Stomach smooth muscle (tissue), 2 donors: ENCODE measurements at regions not wholly inside any gene's neighbourhood (a gene's known extent, or its start where the extent isn't known, plus 50 kb on each side); places are given as distances from the start of the nearest gene placed in this dataset.

Source experiments
- H3K27ac ChIP-seq: one replicate; pipeline ENCODE4 v1.7.0; 2013; ENCODE audit warnings: mild to moderate bottlenecking, low read length, inconsistent platforms
- H3K27me3 ChIP-seq, 2 donors: one replicate each; pipeline ENCODE4 v1.7.0; 2013; ENCODE audit warnings: low read length in 2 of 2; ENCODE audit not compliant: insufficient read depth in 2 of 2, control insufficient read depth in 1 of 2
- H3K36me3 ChIP-seq, 2 donors: one replicate each; pipeline ENCODE4 v1.7.0; 2013; ENCODE audit warnings: low read length in 2 of 2; ENCODE audit not compliant: control insufficient read depth in 2 of 2, insufficient read depth in 2 of 2
- H3K4me1 ChIP-seq: one replicate; pipeline ENCODE4 v1.7.0; 2013; ENCODE audit warnings: low read length; ENCODE audit not compliant: control insufficient read depth, insufficient read depth
- H3K4me3 ChIP-seq, 2 donors: one replicate each; pipeline ENCODE4 v1.7.0; 2013; ENCODE audit warnings: low read length in 2 of 2
- H3K9ac ChIP-seq, 2 donors: one replicate each; pipeline ENCODE4 v1.7.0; 2013; ENCODE audit warnings: low read length in 2 of 2, mild to moderate bottlenecking in 1 of 2
- H3K9me3 ChIP-seq, 2 donors: one replicate each; pipeline ENCODE4 v1.7.0; 2013; ENCODE audit warnings: low read length in 2 of 2; ENCODE audit not compliant: control insufficient read depth in 2 of 2
- donor health status: healthy.
- donor health status: Pancreatic carcinoma.

DNA sequence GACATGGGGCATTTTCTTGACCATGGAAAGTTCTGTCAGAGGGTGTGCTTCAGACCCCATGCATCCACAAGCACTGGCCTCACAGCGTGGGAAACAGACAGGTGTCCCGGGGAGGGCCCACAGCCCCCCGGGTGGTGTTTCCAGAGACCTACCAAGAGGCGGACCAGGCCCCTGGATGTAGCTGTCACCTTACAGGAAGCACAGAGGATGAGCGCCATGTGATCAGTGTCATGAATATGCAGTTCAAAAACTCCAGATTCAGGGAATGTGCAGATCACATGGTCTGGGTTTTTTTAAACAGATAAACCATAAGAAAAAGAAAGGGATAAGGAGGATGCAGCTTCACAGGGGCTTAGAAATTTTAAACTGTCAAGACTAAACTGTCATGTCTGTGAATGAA is 61.0 kb upstream of the SPATA13 start:
- Histone ChIP-seq H3K4me1 (no peaks in the 10 kb centered on the region), H3K9me3 (no peaks in the 10 kb centered on the region), H3K36me3 (no peaks in the 10 kb centered on the region), H3K27me3 (no peaks in the 10 kb centered on the region), H3K9ac (no peak overlapping the region), H3K4me3 (no peak overlapping the region), H3K27ac (no peak overlapping the region)

DNA sequence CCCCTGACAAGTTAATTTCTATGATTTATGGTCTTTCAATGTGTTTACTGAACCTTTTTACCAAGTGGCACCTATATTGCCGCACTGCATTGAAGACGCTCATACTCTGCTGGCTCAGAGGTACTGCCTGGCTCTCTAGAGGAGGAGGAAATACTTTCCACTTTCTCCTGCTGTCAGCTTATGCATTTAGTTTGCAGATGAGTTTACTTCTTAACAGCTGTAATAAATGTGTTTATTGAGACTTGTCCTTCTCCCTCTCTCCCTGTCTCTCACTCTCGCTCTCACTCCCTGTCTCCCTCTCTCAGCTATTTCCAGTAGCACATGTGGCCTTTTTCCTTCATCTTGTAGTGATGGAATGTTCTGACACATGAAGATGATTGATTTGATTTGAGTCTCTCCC is 60.3 kb upstream of the SPATA13 start:
- H3K9me3 ChIP-seq = no peaks in the 10 kb centered on the region
- H3K27ac ChIP-seq = no peak overlapping the region
- no peak overlapping the region for H3K4me3 ChIP-seq
- no peak overlapping the region for H3K9ac ChIP-seq
- H3K4me1 ChIP-seq = no peaks in the 10 kb centered on the region
- H3K36me3 ChIP-seq = no peaks in the 10 kb centered on the region
- H3K27me3 ChIP-seq = no peaks in the 10 kb centered on the region

GRCh38 chr13:24103782-24104372 is 56.6 kb upstream of the SPATA13 start:
- Histone ChIP-seq H3K4me3 (no peak overlapping the region), H3K9me3 (no peaks in the 10 kb centered on the region), H3K9ac (no peak overlapping the region), H3K27ac (no peak overlapping the region), H3K27me3 (no peaks in the 10 kb centered on the region), H3K36me3 (no peaks in the 10 kb centered on the region), H3K4me1 (no peaks in the 10 kb centered on the region)

DNA sequence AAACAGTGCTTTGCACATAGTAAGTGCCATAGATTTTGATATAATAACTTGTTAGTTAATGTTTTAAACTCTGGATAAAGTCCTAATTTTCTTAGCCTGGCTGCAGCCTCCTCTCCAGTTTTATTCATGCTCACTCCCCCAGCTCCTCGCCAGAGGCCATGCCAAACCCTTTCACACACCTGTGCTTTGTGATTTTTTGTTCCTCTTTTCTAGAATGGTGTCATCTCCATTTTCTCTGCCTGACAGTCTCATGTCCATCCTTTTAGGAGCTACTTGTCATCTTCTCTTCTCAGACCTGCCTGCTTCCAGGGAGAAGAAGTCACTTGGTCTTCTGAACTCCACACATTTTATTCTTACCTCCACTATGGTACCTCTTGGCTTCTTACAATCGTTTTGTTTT is 55.8 kb upstream of the SPATA13 start:
- no peaks in the 10 kb centered on the region for H3K36me3 ChIP-seq
- H3K4me3 ChIP-seq = no peak overlapping the region
- no peak overlapping the region for H3K27ac ChIP-seq
- no peaks in the 10 kb centered on the region for H3K9me3 ChIP-seq
- H3K9ac ChIP-seq = no peak overlapping the region
- no peaks in the 10 kb centered on the region for H3K4me1 ChIP-seq
- no peaks in the 10 kb centered on the region for H3K27me3 ChIP-seq

DNA sequence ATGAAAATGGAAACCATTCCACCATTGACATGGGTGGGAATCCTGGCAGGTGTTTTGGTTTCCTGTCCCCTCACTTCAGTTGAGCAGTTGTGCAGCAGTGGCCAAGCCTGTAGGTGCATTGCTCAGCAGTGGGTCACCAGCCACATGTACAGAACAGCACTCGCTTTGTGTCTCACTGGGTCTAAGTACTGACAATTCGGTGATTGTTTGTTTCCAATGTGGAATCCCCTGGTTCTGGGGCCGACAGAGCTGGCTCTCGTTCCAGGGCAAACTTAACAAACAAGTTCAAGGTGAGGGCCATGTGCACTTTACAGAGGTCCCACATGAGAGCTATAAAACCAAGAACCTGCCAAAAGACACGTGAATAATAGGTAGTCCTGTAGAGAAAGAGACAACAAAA is 54.1 kb upstream of the SPATA13 start:
- Histone ChIP-seq H3K27me3 (no peaks in the 10 kb centered on the region), H3K27ac (no peak overlapping the region), H3K9me3 (no peaks in the 10 kb centered on the region), H3K4me1 (no peaks in the 10 kb centered on the region), H3K9ac (no peak overlapping the region), H3K4me3 (no peak overlapping the region), H3K36me3 (no peaks in the 10 kb centered on the region)

DNA sequence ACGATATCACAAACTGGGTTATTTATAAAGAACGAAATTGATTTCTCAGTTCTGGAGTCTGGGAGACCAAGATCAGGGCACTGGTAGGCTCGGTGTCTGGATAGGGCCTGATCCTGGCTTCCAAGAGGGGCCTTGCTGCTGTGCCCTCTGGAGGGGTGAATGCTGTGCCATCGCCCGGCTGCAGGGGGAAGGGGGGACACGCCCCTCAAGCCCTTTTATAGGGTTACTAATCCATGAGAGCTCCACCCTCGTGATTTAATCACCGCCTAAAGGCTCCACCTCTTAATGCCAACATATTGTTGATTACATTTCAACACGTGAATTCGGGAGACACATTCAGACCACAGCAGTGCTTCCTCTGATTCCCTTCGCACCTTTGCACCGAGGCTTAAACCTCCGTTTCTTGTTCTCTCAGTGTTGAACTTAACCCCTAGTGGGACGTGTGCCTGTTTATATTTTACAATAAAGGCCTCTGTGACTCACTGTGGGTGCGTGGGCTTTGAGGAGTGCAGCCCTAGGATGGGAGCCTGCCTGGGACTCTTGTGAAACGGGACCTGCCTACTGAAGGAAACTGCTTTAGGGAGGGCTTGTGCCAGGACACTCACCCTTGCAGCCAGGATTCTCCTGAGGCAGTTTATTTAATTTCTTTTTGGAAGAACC is 52.4 kb upstream of the SPATA13 start:
- Histone ChIP-seq H3K36me3 (no peaks in the 10 kb centered on the region), H3K9ac (no peak overlapping the region), H3K4me1 (no peaks in the 10 kb centered on the region), H3K27me3 (no peaks in the 10 kb centered on the region), H3K4me3 (no peak overlapping the region), H3K27ac (no peak overlapping the region), H3K9me3 (no peaks in the 10 kb centered on the region)

DNA sequence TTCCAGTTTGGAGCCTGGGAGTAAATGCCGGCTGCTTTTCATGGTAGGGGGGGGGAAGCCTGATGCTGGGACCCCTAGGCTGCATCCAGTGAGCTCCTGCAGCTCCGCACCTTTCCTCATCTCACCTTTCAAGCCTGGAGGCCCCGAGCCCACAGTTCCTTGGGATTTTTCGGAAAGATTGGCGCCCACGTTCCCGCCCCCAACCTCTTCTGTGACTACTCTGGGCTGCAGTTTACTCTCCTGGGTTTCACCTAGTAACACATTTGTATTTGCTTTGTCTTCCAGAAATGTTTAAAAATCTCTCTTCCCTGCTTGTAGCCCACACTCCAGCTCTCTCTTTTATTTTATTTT is 51.9 kb upstream of the SPATA13 start:
- no peaks in the 10 kb centered on the region for H3K36me3 ChIP-seq
- H3K27ac ChIP-seq = no peak overlapping the region
- H3K4me3 ChIP-seq = no peak overlapping the region
- H3K27me3 ChIP-seq = no peaks in the 10 kb centered on the region
- H3K9ac ChIP-seq = no peak overlapping the region
- H3K4me1 ChIP-seq = no peaks in the 10 kb centered on the region
- H3K9me3 ChIP-seq = no peaks in the 10 kb centered on the region

DNA sequence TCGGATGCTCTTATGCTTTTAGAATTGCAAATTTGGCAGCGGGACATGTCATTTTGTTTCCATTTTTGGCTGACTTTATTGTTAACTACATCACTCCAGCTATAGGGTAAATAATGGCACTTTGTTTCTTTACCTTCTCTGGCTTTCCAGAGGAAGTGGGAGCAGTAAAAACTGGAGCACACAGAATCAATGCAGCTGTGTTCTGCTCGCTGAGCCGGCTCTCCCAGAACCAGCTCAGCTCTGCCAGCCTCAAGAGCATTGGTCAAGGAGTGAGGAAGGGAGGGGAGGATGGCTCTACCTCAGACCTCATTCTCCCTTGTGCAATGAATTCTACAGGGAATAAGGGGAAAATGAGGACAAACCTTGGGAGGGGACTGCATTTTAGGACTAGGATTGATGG is 50.5 kb upstream of the SPATA13 start:
- Histone ChIP-seq H3K27me3 (no peaks in the 10 kb centered on the region), H3K4me3 (no peak overlapping the region), H3K27ac (no peak overlapping the region), H3K9ac (no peak overlapping the region), H3K4me1 (no peaks in the 10 kb centered on the region), H3K36me3 (no peaks in the 10 kb centered on the region), H3K9me3 (no peaks in the 10 kb centered on the region)
